IgD-negative memory B cell (primary cell): ENCODE measurements at regions not wholly inside any gene's neighbourhood (a gene's known extent, or its start where the extent isn't known, plus 50 kb on each side); places are given as distances from the start of the nearest gene placed in this dataset.
A peak's percentile ranks its signal among the peaks of the same experiment; 100 is the strongest.
"Not testable (repeated sequence)": the region's sequence is repeated elsewhere in the genome, so short reads cannot be mapped to it uniquely, and the experiment has no call there.

Experiments used
- H3K27ac Mint-ChIP-seq, 3 donors: one replicate each; pipeline ENCODE4 v1.8.0; 2020 to 2022; ENCODE audit warnings: mild to moderate bottlenecking in 3 of 3, mixed read lengths in 3 of 3, moderate library complexity in 1 of 3
- H3K27me3 Mint-ChIP-seq: one replicate; pipeline ENCODE4 v1.8.0; 2021; ENCODE audit warnings: mixed read lengths
- H3K36me3 Mint-ChIP-seq: one replicate; pipeline ENCODE4 v1.8.0; 2020; ENCODE audit warnings: mild to moderate bottlenecking, mixed read lengths
- H3K4me1 Mint-ChIP-seq, 3 donors: one replicate each; pipeline ENCODE4 v1.8.0; 2020 to 2022; ENCODE audit warnings: mixed read lengths in 3 of 3, mild to moderate bottlenecking in 1 of 3
- H3K4me3 Mint-ChIP-seq, 4 donors: one replicate each; pipeline ENCODE4 v1.8.0; 2020 to 2022; ENCODE audit warnings: mild to moderate bottlenecking in 4 of 4, mixed read lengths in 4 of 4, moderate library complexity in 3 of 4
- H3K9me3 Mint-ChIP-seq, 3 donors: one replicate each; pipeline ENCODE4 v1.8.0; 2020 to 2021; ENCODE audit warnings: mixed read lengths in 3 of 3, mild to moderate bottlenecking in 1 of 3

GRCh38 chr1:228546541-228547463 lies 59.6 kb downstream of the RNF187 start:
- H3K4me3 Mint-ChIP-seq, result no peak overlapping the region

GRCh38 chr1:228547464-228547792 lies 60.2 kb downstream of the RNF187 start:
- H3K4me1 Mint-ChIP-seq, result no peaks in the 10 kb centered on the region
- H3K9me3 Mint-ChIP-seq, result peaks cover 0 to 14% (median 0%) of the 10 kb centered on the region in 3 donors
- peaks cover 4% of the 10 kb centered on the region for H3K27me3 Mint-ChIP-seq
- no peak overlapping the region for H3K27ac Mint-ChIP-seq
- H3K4me3 Mint-ChIP-seq, result no peak overlapping the region
- H3K36me3 Mint-ChIP-seq, result no peaks in the 10 kb centered on the region

More at GRCh38 chr1:228546541-228547463, 59.6 kb downstream of the RNF187 start:
- Mint-ChIP-seq H3K9me3 (peaks cover 0 to 11% (median 0%) of the 10 kb centered on the region in 3 donors), H3K27me3 (peaks cover 4% of the 10 kb centered on the region), H3K27ac (no peak overlapping the region), H3K4me1 (no peaks in the 10 kb centered on the region), H3K36me3 (no peaks in the 10 kb centered on the region)

GRCh38 chr1:228548788-228549187 lies 61.6 kb downstream of the RNF187 start:
- Mint-ChIP-seq H3K27me3 (peaks cover 4% of the 10 kb centered on the region), H3K36me3 (no peaks in the 10 kb centered on the region), H3K9me3 (peaks cover 0 to 14% (median 0%) of the 10 kb centered on the region in 3 donors), H3K27ac (no peak overlapping the region), H3K4me3 (no peak overlapping the region), H3K4me1 (no peaks in the 10 kb centered on the region)

GRCh38 chr1:228552596-228553176 lies 65.5 kb downstream of the RNF187 start:
- Mint-ChIP-seq H3K4me3 (no peak overlapping the region), H3K27ac (no peak overlapping the region), H3K36me3 (no peaks in the 10 kb centered on the region), H3K4me1 (no peaks in the 10 kb centered on the region), H3K27me3 (no peaks in the 10 kb centered on the region), H3K9me3 (peaks cover 0 to 17% (median 6%) of the 10 kb centered on the region in 3 donors)

- peaks cover 0 to 1% (median 0%) of the 10 kb centered on the region in 3 donors for H3K4me1 Mint-ChIP-seq
- no peaks in the 10 kb centered on the region for H3K36me3 Mint-ChIP-seq
- peaks cover 0 to 11% (median 6%) of the 10 kb centered on the region in 3 donors for H3K9me3 Mint-ChIP-seq
- peak overlapping the region in 1 of 4 donors; percentile 87 for H3K4me3 Mint-ChIP-seq
- no peaks in the 10 kb centered on the region for H3K27me3 Mint-ChIP-seq
- peak overlapping the region in 1 of 3 donors; percentile 91 for H3K27ac Mint-ChIP-seq
These were observed 66.9 kb downstream of the RNF187 start for GRCh38 chr1:228554107-228554506.

- H3K36me3 Mint-ChIP-seq, result no peaks in the 10 kb centered on the region
- H3K27me3 Mint-ChIP-seq, result no peaks in the 10 kb centered on the region
- H3K9me3 Mint-ChIP-seq, result peaks cover 0 to 11% (median 6%) of the 10 kb centered on the region in 3 donors
- H3K27ac Mint-ChIP-seq, result peak overlapping the region in 2 of 3 donors; percentile 71 to 91
- H3K4me1 Mint-ChIP-seq, result peaks cover 0 to 1% (median 0%) of the 10 kb centered on the region in 3 donors
- H3K4me3 Mint-ChIP-seq, result peak overlapping the region in 1 of 4 donors; percentile 87
These were observed 68.2 kb downstream of the RNF187 start for GRCh38 chr1:228555074-228555994.

GRCh38 chr1:228556634-228557430 lies 69.7 kb downstream of the RNF187 start:
- H3K27ac Mint-ChIP-seq, H3K4me1 Mint-ChIP-seq, H3K27me3 Mint-ChIP-seq, H3K36me3 Mint-ChIP-seq, H3K9me3 Mint-ChIP-seq: not testable (repeated sequence)
- peak overlapping the region in 1 of 4 donors; percentile 67 for H3K4me3 Mint-ChIP-seq
